ENCODE measurements at regions not wholly inside any gene's neighbourhood (a gene's known extent, or its start where the extent isn't known, plus 50 kb on each side); places are given as distances from the start of the nearest gene placed in this dataset.

- WGBS (ENCODE audit: extremely low coverage, insufficient coverage, insufficient read length) = no CpG with 5 or more reads among the region's 6 CpGs
- no peaks in the 10 kb centered on the region for H3K79me1 ChIP-seq (ENCODE audit: low read length)
Measured at GRCh38 chr4:153040677-153041076, 104.6 kb downstream of the FHDC1 start.

GRCh38 chr4:153044036-153044435 is 107.9 kb downstream of the FHDC1 start:
- no peaks in the 10 kb centered on the region for H3K27me3 ChIP-seq (ENCODE audit: insufficient read depth, low read length)
- WGBS (ENCODE audit: extremely low coverage, insufficient coverage, insufficient read length) = no CpG with 5 or more reads among the region's 1 CpG
- H3K14ac ChIP-seq (ENCODE audit: low read length) = no peak overlapping the region

More at GRCh38 chr4:153040677-153041076, 104.6 kb downstream of the FHDC1 start:
- Histone ChIP-seq H2AK5ac (ENCODE audit: low read length) (no peak overlapping the region), H4K8ac (ENCODE audit: low read depth, low read length) (no peak overlapping the region), H4K12ac (ENCODE audit: low read depth, low read length) (no peak overlapping the region), H3K79me2 (ENCODE audit: control insufficient read depth, insufficient read depth, low read length, poor library complexity) (no peaks in the 10 kb centered on the region), H3K4me2 (ENCODE audit: low read length) (no peak overlapping the region), H3K4ac (ENCODE audit: low read depth, low read length) (no peak overlapping the region), H2BK12ac (ENCODE audit: low read length) (no peak overlapping the region), H2BK120ac (ENCODE audit: insufficient read depth, low read length, poor library complexity) (no peak overlapping the region), H4K91ac (ENCODE audit: low read depth, low read length) (no peak overlapping the region), H3K9ac (ENCODE audit: low read length) (no peak overlapping the region), H3K18ac (ENCODE audit: low read length) (no peak overlapping the region), H3K27me3 (ENCODE audit: insufficient read depth, low read length) (no peaks in the 10 kb centered on the region), H3K9me3 (ENCODE audit: insufficient read depth, low read depth, low read length) (peaks cover 2% of the 10 kb centered on the region), H2AFZ (ENCODE audit: insufficient read depth, low read length, poor library complexity) (no peak overlapping the region), H3K36me3 (ENCODE audit: control insufficient read depth in 1 of 2, insufficient read depth in 2 of 2, low read length in 2 of 2) (no peaks in the 10 kb centered on the region), H2BK5ac (ENCODE audit: low read depth, low read length, poor library complexity) (no peak overlapping the region), H3K4me3 (ENCODE audit: low read depth, low read length) (no peak overlapping the region), H3K14ac (ENCODE audit: low read length) (no peak overlapping the region), H3K23ac (ENCODE audit: low read length) (no peak overlapping the region), H3K27ac (ENCODE audit: low read depth, low read length) (no peak overlapping the region), H3K4me1 (ENCODE audit: control insufficient read depth in 1 of 2, insufficient read depth in 2 of 2, low read length in 2 of 2) (no peaks in the 10 kb centered on the region)
- DNase-seq = no peak

GRCh38 chr4:153045111-153045982 is 109.2 kb downstream of the FHDC1 start:
- Histone ChIP-seq H2AK5ac (ENCODE audit: low read length) (no peak overlapping the region), H3K79me2 (ENCODE audit: control insufficient read depth, insufficient read depth, low read length, poor library complexity) (no peaks in the 10 kb centered on the region), H3K27me3 (ENCODE audit: insufficient read depth, low read length) (no peaks in the 10 kb centered on the region), H3K4me2 (ENCODE audit: low read length) (no peak overlapping the region), H2BK12ac (ENCODE audit: low read length) (no peak overlapping the region), H2BK120ac (ENCODE audit: insufficient read depth, low read length, poor library complexity) (no peak overlapping the region), H3K9ac (ENCODE audit: low read length) (no peak overlapping the region), H3K18ac (ENCODE audit: low read length) (no peak overlapping the region), H3K14ac (ENCODE audit: low read length) (no peak overlapping the region), H3K36me3 (ENCODE audit: control insufficient read depth in 1 of 2, insufficient read depth in 2 of 2, low read length in 2 of 2) (no peaks in the 10 kb centered on the region), H4K12ac (ENCODE audit: low read depth, low read length) (no peak overlapping the region), H3K9me3 (ENCODE audit: insufficient read depth, low read depth, low read length) (no peaks in the 10 kb centered on the region), H2BK5ac (ENCODE audit: low read depth, low read length, poor library complexity) (no peak overlapping the region), H4K8ac (ENCODE audit: low read depth, low read length) (no peak overlapping the region), H3K79me1 (ENCODE audit: low read length) (no peaks in the 10 kb centered on the region), H3K27ac (ENCODE audit: low read depth, low read length) (no peak overlapping the region), H3K23ac (ENCODE audit: low read length) (no peak overlapping the region), H3K4me3 (ENCODE audit: low read depth, low read length) (no peak overlapping the region), H2AFZ (ENCODE audit: insufficient read depth, low read length, poor library complexity) (no peak overlapping the region), H3K4ac (ENCODE audit: low read depth, low read length) (no peak overlapping the region), H3K4me1 (ENCODE audit: control insufficient read depth in 1 of 2, insufficient read depth in 2 of 2, low read length in 2 of 2) (no peaks in the 10 kb centered on the region), H4K91ac (ENCODE audit: low read depth, low read length) (no peak overlapping the region)
- no CpG with 5 or more reads among the region's 4 CpGs for WGBS (ENCODE audit: extremely low coverage, insufficient coverage, insufficient read length)
- no peak for DNase-seq

More at GRCh38 chr4:153044036-153044435, 107.9 kb downstream of the FHDC1 start:
- Histone ChIP-seq H4K8ac (ENCODE audit: low read depth, low read length) (no peak overlapping the region), H3K79me2 (ENCODE audit: control insufficient read depth, insufficient read depth, low read length, poor library complexity) (no peaks in the 10 kb centered on the region), H4K12ac (ENCODE audit: low read depth, low read length) (no peak overlapping the region), H2BK120ac (ENCODE audit: insufficient read depth, low read length, poor library complexity) (no peak overlapping the region), H3K23ac (ENCODE audit: low read length) (no peak overlapping the region), H3K9me3 (ENCODE audit: insufficient read depth, low read depth, low read length) (no peaks in the 10 kb centered on the region), H3K4me3 (ENCODE audit: low read depth, low read length) (no peak overlapping the region), H3K4me2 (ENCODE audit: low read length) (no peak overlapping the region), H3K36me3 (ENCODE audit: control insufficient read depth in 1 of 2, insufficient read depth in 2 of 2, low read length in 2 of 2) (no peaks in the 10 kb centered on the region), H2AK5ac (ENCODE audit: low read length) (no peak overlapping the region), H4K91ac (ENCODE audit: low read depth, low read length) (no peak overlapping the region), H3K18ac (ENCODE audit: low read length) (no peak overlapping the region), H3K79me1 (ENCODE audit: low read length) (no peaks in the 10 kb centered on the region), H3K9ac (ENCODE audit: low read length) (no peak overlapping the region), H2AFZ (ENCODE audit: insufficient read depth, low read length, poor library complexity) (no peak overlapping the region), H2BK12ac (ENCODE audit: low read length) (no peak overlapping the region), H3K27ac (ENCODE audit: low read depth, low read length) (no peak overlapping the region), H3K4me1 (ENCODE audit: control insufficient read depth in 1 of 2, insufficient read depth in 2 of 2, low read length in 2 of 2) (no peaks in the 10 kb centered on the region), H3K4ac (ENCODE audit: low read depth, low read length) (no peak overlapping the region), H2BK5ac (ENCODE audit: low read depth, low read length, poor library complexity) (no peak overlapping the region)
- no peak for DNase-seq

GRCh38 chr4:153058671-153059060 is 122.5 kb downstream of the FHDC1 start:
- Histone ChIP-seq H3K9ac (ENCODE audit: low read length) (no peak overlapping the region), H3K27me3 (ENCODE audit: insufficient read depth, low read length) (no peaks in the 10 kb centered on the region), H3K4me2 (ENCODE audit: low read length) (no peak overlapping the region), H4K12ac (ENCODE audit: low read depth, low read length) (no peak overlapping the region), H2BK120ac (ENCODE audit: insufficient read depth, low read length, poor library complexity) (no peak overlapping the region), H3K4me3 (ENCODE audit: low read depth, low read length) (no peak overlapping the region), H3K14ac (ENCODE audit: low read length) (no peak overlapping the region), H3K4me1 (ENCODE audit: control insufficient read depth in 1 of 2, insufficient read depth in 2 of 2, low read length in 2 of 2) (no peaks in the 10 kb centered on the region), H4K8ac (ENCODE audit: low read depth, low read length) (no peak overlapping the region), H3K23ac (ENCODE audit: low read length) (no peak overlapping the region), H2BK12ac (ENCODE audit: low read length) (no peak overlapping the region), H3K36me3 (ENCODE audit: control insufficient read depth in 1 of 2, insufficient read depth in 2 of 2, low read length in 2 of 2) (no peaks in the 10 kb centered on the region), H2BK5ac (ENCODE audit: low read depth, low read length, poor library complexity) (no peak overlapping the region), H3K79me1 (ENCODE audit: low read length) (no peaks in the 10 kb centered on the region), H3K27ac (ENCODE audit: low read depth, low read length) (no peak overlapping the region), H3K9me3 (ENCODE audit: insufficient read depth, low read depth, low read length) (no peaks in the 10 kb centered on the region), H2AFZ (ENCODE audit: insufficient read depth, low read length, poor library complexity) (no peak overlapping the region), H3K18ac (ENCODE audit: low read length) (no peak overlapping the region), H2AK5ac (ENCODE audit: low read length) (no peak overlapping the region), H4K91ac (ENCODE audit: low read depth, low read length) (no peak overlapping the region), H3K79me2 (ENCODE audit: control insufficient read depth, insufficient read depth, low read length, poor library complexity) (no peaks in the 10 kb centered on the region), H3K4ac (ENCODE audit: low read depth, low read length) (no peak overlapping the region)
- DNase-seq = no peak
- WGBS (ENCODE audit: extremely low coverage, insufficient coverage, insufficient read length) = no CpG with 5 or more reads among the region's 3 CpGs
